GM21529 (cell line): ENCODE measurements at regions not wholly inside any gene's neighbourhood (a gene's known extent, or its start where the extent isn't known, plus 50 kb on each side); places are given as distances from the start of the nearest gene placed in this dataset.

Source experiments
- ATAC-seq: cut with Tn5 transposase; IDR thresholded peaks from one replicate; pipeline ENCODE4 v1.9.1; 2021; ENCODE audit not compliant: unreplicated experiment

GRCh38 chr5:27341342-27341741 is 303.0 kb upstream of the CDH9 start:
- no peak for ATAC-seq

DNA sequence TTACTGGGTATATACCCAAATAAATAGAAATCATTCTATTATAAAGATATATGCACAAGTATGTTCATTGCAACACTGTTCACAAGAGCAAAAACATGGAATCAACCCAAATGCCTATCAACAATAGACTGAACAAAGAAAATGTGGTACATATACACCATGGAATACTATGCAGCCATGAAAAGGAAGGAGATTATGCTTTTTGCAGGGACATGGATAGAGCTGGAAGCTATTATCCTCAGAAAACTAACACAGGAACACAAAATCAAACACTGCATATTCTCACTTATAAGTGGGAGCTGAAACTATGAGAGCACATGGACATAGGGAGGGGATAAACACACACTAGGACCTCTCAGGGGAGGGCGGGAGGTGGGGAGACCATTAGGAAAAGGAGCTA is 298.4 kb upstream of the CDH9 start:
- no peak for ATAC-seq

DNA sequence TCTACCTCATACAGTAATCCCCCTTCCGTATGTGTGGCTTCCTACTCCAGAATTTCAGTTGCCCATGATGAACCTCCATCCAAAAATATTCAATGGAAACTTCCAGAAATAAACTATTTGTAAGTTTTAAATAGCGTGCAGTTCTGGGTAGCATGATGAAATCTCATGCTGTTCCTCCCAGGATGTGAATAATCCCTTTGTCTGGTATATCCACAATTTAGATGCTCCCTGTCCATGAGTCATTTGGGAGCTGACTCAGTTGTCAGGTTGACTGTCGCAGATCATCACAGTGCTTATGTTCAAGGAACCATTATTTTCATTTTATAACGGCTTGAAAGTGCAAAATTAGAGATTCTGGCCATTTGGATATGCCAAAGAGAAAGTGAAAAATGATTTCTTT is 290.1 kb upstream of the CDH9 start:
- no peak for ATAC-seq

DNA sequence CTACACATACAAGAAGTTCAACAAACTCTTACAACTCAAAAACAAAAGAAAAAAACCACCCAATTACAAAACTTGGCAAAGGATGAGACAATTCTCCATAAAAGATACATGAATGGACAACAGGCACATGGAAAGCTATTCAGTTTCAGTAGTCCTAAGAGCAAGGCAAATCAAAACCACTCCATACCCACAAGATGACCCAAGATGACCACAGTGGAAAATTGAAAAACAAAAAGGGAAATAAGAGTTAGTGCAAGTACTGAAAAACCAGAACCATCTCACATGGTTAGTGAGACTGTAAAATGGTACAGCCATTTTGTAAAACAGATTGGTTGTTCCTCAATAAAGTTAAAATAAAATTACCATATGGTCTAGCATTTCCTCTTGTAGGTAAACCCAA is 287.1 kb upstream of the CDH9 start:
- no peak for ATAC-seq

DNA sequence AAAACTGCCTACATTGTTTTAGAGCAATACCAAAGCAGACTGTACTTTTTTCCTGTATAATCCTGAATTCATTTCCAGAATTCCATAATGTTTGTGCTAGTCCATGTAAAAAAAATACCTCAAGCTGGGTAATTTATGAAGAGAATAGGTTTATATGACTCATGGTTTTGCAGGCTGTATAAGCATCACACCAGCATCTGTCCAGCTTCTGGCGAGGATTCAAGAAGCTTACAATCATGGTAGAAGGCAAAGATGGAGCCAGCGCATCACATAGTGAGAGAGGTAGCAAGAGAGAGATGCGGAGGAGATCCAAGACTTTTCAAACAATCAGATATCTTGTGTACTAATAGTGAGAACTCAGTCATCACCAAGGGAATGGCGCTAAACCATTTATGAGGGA is 280.3 kb upstream of the CDH9 start:
- no peak for ATAC-seq

GRCh38 chr5:27316271-27316650 is 277.9 kb upstream of the CDH9 start:
- ATAC-seq, result no peak

- ATAC-seq, result no peak
Measured at GRCh38 chr5:27315363-27316270, 277.2 kb upstream of the CDH9 start.

DNA sequence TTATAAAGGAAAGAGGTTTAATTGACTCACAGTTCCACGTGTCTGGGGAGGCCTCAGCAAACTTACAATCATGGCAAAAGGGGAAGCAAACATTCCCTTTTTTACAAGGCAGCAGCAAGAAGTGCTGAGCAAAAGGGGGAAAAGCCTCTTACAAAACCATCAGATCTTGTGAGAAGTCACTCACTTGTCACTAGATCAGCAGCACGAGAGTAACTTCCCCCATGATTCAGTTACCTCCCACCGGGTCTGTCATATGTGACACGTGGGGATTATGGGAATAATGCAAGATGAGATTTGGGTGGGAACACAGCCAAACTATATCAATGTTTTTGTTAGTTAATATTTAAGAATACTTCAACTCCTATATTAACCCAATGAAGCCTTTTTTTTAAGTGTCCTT is 275.2 kb upstream of the CDH9 start:
- ATAC-seq, result no peak

GRCh38 chr5:27312291-27312893 is 274.0 kb upstream of the CDH9 start:
- ATAC-seq, result no peak

GRCh38 chr5:27311544-27311943 is 273.2 kb upstream of the CDH9 start:
- ATAC-seq, result no peak

- no peak for ATAC-seq
Measured at GRCh38 chr5:27308153-27308552, 269.8 kb upstream of the CDH9 start.

DNA sequence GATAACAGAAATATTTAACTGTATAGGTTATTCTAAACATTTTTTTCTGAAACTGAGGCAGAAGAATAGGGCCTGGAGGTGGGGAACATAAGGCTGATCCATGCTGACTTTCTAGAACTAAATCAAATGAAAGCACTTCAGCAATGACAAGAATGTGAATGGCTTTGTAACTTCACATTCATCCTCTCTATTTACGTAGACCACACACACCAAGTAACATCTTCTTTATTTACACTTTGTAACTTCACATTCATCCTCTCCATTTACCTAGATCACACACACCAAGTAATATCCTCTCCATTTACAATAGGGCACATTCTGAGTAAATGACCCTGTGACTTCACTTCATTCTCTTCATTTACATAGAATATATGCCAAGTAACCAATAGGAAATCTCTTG is 251.8 kb upstream of the CDH9 start:
- no peak for ATAC-seq

GRCh38 chr5:27276119-27276518 is 237.7 kb upstream of the CDH9 start:
- ATAC-seq, result no peak

DNA sequence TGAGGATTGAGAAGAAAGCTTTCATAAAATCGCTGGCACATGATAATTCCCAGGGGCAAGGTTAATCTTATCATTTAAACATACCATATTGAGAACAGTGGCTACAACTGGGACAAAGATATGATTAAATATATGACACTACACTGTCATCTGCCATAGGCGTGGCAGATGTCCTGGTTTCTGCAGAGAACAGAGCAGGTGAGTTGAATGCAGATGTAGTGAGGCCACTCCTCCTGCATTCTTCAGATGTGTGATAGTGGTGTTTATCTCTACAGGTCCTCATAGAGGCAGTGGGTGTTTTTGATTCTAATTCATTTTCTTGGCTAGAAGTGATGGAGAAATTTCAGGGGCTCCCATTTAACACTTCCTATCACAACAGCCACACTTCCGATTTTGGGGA is 237.0 kb upstream of the CDH9 start:
- no peak for ATAC-seq

- ATAC-seq, result no peak
Measured at GRCh38 chr5:27269766-27270165, 231.4 kb upstream of the CDH9 start.

DNA sequence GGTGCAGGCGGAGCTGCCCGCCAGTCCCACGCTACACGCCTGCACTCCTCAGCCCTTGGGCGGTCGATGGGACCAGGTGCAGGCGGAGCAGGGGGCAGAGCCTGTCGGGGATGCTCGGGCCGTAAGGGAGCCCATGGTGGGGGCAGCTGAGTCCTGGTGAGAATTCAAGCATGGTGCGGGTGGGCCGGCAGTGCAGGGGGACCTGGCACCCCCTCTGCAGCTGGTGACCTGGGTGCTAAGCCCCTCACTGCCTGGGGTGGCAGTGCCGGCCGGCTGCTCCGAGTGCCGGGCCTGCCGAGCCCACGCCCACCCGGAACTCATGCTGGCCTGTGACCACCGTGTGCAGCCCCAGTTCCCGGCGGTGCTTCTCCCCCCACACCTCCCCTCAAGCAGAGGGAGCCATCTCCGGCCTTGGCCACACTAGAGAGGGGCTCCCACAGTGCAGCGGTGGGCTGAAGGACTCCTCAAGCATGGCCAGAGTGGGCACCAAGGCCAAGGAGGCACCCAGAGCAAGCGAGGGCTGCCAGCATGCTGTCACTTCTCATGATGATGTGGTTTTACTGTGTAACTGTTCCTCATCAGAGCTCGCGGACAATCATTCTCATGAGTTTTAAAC is 228.9 kb upstream of the CDH9 start:
- ATAC-seq, result no peak

GRCh38 chr5:27266184-27266583 is 227.8 kb upstream of the CDH9 start:
- no peak for ATAC-seq

GRCh38 chr5:27257696-27258095 is 219.3 kb upstream of the CDH9 start:
- ATAC-seq, result no peak

DNA sequence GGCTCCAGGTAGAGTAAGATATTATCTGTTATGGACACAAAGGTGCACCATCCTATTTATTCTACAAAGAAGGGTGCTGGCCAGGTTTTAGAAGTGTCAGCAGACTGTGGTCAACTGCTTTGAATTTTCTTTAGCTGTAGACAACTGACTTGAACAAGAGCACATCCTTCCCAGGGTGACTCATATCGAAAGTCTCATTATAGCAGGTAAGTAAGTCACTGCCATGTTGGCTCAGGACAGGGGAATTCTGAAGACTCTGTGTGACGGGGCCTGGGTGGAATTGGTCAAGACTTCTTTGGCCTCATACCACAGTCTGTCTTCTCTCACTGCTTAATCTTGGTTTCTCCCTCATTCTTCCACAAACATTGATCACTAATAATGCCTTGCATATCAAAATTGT is 214.5 kb upstream of the CDH9 start:
- no peak for ATAC-seq

GRCh38 chr5:27242258-27242626 is 203.9 kb upstream of the CDH9 start:
- ATAC-seq, result no peak

GRCh38 chr5:27241564-27242257 is 203.3 kb upstream of the CDH9 start:
- no peak for ATAC-seq

GRCh38 chr5:27240791-27241190 is 202.4 kb upstream of the CDH9 start:
- no peak for ATAC-seq
